H1 (cell line): ENCODE measurements at regions not wholly inside any gene's neighbourhood (a gene's known extent, or its start where the extent isn't known, plus 50 kb on each side); places are given as distances from the start of the nearest gene placed in this dataset.

ENCODE experiments used
- BACH1 ChIP-seq: IDR thresholded peaks from 2 replicates; pipeline ENCODE4 v1.6.1; 2012; ENCODE audit warnings: low read length, improper control_type of control experiment
- NANOG ChIP-seq: IDR thresholded peaks from 2 replicates; pipeline ENCODE4 v1.6.1; 2011; ENCODE audit warnings: low read length, low read depth, mild to moderate bottlenecking, inconsistent platforms; ENCODE audit not compliant: insufficient read depth, poor library complexity, severe bottlenecking
- RXRA ChIP-seq: IDR thresholded peaks from 2 replicates; pipeline ENCODE4 v1.6.1; 2011; ENCODE audit warnings: low read depth, mild to moderate bottlenecking, low read length, moderate library complexity; ENCODE audit not compliant: insufficient read depth
- SIN3A ChIP-seq, 2 experiments: IDR thresholded peaks in 1 of 2; conservative IDR thresholded peaks in 1 of 2; 2 replicates each; pipeline ENCODE4 v1.6.1; 2011 to 2012; ENCODE audit warnings: low read length in 2 of 2, improper control_type of control experiment in 1 of 2, low read depth in 1 of 2, mild to moderate bottlenecking in 1 of 2
- SP4 ChIP-seq: IDR thresholded peaks from 2 replicates; pipeline ENCODE4 v1.6.1; 2012; ENCODE audit warnings: low read length, inconsistent platforms
- TF ChIP-seq, protein P1 (sequence below): IDR thresholded peaks from 2 replicates; pipeline ENCODE4 v1.6.1; 2012; ENCODE audit warnings: inconsistent platforms

DNA sequence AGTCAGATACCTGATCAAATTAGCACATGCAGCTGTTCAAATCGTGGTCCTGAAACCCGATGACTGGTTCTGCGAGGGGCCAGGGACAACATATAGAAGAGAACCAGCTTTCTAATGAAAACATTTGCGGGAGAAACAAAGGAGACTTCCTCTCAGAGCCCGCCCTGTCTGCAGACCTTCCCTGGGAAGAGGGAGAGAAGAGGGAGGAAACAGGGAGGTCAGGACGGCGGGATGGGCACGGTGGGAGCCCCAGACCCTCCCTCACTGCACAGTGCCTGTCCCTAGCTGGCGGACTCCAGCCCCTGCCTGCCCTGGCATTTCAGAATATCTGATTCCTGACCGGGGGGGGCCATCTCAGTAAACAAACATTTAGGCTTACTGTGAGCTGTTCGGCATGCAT is 317.3 kb downstream of the FOXL1 start (continued):
- TF ChIP-seq RXRA (no peak), BACH1 (no peak), NANOG (no peak), SP4 (no peak), SIN3A (conservative IDR thresholded peaks at IDR 0.05 in 1 of 2, IDR thresholded peaks at IDR 0.05 in 1 of 2; ENCODE audit: low read depth in 1 of 2, low read length in 2 of 2) (no peak)
- TF ChIP-seq, protein P1, sequence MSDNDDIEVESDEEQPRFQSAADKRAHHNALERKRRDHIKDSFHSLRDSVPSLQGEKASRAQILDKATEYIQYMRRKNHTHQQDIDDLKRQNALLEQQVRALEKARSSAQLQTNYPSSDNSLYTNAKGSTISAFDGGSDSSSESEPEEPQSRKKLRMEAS: no peak
